ENCODE measurements at regions not wholly inside any gene's neighbourhood (a gene's known extent, or its start where the extent isn't known, plus 50 kb on each side); places are given as distances from the start of the nearest gene placed in this dataset.

- no peak for DNase-seq (ENCODE audit: low spot score)
- TF ChIP-seq, protein P1, sequence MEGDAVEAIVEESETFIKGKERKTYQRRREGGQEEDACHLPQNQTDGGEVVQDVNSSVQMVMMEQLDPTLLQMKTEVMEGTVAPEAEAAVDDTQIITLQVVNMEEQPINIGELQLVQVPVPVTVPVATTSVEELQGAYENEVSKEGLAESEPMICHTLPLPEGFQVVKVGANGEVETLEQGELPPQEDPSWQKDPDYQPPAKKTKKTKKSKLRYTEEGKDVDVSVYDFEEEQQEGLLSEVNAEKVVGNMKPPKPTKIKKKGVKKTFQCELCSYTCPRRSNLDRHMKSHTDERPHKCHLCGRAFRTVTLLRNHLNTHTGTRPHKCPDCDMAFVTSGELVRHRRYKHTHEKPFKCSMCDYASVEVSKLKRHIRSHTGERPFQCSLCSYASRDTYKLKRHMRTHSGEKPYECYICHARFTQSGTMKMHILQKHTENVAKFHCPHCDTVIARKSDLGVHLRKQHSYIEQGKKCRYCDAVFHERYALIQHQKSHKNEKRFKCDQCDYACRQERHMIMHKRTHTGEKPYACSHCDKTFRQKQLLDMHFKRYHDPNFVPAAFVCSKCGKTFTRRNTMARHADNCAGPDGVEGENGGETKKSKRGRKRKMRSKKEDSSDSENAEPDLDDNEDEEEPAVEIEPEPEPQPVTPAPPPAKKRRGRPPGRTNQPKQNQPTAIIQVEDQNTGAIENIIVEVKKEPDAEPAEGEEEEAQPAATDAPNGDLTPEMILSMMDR (IDR thresholded peaks at IDR 0.05; ENCODE audit: borderline replicate concordance, control extremely low read depth, extremely low read depth, insufficient read depth, missing control alignments) = no peak
- in situ Hi-C loops (cut with MboI; ENCODE audit: low sequenced_read_pairs, unreplicated experiment) = no loop called here
These were observed 53.4 kb upstream of the PRKACB start for GRCh38 chr1:84090447-84091245.

DNA sequence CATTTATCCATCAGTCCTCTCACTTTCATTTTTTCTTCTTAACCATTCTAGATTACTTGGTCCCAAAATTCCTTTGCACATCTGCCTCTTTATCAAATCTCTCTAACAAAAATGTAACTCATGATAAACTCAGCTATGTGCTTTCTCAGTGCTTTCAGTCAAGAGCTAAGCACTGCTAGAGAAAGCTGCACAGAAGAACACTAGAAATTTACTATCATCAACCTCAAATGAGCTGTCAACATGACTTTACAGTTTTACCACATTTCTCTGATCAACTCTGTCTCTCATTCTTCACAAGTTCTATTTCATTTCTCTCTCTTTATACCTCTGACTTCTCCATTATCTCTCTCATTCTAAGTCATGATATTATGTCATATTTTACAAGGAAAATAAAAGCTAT, 54.2 kb upstream of the PRKACB start:
- in situ Hi-C loops (cut with MboI; ENCODE audit: low sequenced_read_pairs, unreplicated experiment) = no loop called here
- TF ChIP-seq, protein P1 (IDR thresholded peaks at IDR 0.05; ENCODE audit: borderline replicate concordance, control extremely low read depth, extremely low read depth, insufficient read depth, missing control alignments) = no peak
- no peak for DNase-seq (ENCODE audit: low spot score)

DNA sequence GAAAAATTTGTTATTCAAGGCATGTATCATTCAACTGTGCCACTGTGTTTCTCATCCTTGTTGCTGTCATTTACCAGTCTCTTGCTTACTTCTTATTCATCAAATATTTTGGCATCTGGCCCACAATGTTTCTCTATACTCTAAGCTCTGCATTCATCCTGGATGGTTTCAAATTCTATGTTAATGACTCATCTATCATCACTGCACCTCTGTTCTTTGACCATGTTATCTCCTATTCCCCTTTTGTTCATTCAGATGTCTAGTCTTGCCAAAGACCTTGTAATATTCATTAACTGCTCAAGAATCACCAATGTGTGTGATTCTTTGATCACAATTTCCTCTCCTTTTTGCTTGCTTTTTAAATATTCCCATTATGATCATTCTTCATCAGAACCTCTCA, 54.6 kb upstream of the PRKACB start:
- in situ Hi-C loops (cut with MboI; ENCODE audit: low sequenced_read_pairs, unreplicated experiment) = no loop called here
- no peak for DNase-seq (ENCODE audit: low spot score)
- TF ChIP-seq, protein P1 (IDR thresholded peaks at IDR 0.05; ENCODE audit: borderline replicate concordance, control extremely low read depth, extremely low read depth, insufficient read depth, missing control alignments) = no peak

DNA sequence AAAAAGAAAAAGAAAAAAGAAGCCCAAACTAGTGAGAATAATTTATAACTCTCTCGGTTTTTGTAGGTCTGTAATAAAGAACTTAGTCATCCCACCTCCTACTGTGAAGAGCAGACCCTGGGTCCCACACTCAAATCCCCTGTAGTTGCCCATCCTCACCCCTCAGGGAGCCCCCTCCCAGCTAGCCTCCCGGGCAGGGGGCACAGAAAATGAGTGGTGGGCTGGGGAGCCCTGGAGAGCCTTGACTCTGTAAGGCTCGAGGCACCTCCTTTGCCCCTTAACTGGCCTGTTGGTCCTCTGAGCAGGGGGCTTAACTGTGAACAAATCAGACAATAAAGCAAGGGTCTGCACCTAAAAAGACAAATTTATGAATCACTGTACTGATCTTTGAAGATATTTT, 57.5 kb upstream of the PRKACB start:
- TF ChIP-seq, protein P1 (IDR thresholded peaks at IDR 0.05; ENCODE audit: borderline replicate concordance, control extremely low read depth, extremely low read depth, insufficient read depth, missing control alignments) = no peak
- DNase-seq (ENCODE audit: low spot score) = no peak
- in situ Hi-C loops (cut with MboI; ENCODE audit: low sequenced_read_pairs, unreplicated experiment) = no loop called here

DNA sequence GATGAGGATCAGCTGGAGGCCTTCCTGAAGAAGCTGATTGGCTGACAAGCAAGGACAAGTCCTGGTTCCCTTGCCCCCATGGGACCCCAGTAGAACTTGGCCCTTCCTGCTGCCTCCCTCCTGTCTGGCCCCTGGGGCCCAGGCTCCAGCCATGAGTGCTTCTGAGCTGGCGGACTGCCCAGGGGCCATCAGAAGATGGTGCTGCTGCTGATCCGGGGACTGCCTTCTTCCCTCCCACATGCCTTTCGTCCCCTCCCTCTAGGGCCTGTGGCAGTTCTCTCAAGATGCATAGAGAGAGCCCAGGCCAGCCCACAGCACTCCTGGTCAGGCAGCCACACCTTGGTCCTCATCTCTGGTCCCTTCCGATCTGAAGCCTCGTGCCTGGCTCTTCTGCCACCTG, 57.9 kb upstream of the PRKACB start:
- no peak for DNase-seq (ENCODE audit: low spot score)
- in situ Hi-C loops (cut with MboI; ENCODE audit: low sequenced_read_pairs, unreplicated experiment) = no loop called here
- TF ChIP-seq, protein P1 (IDR thresholded peaks at IDR 0.05; ENCODE audit: borderline replicate concordance, control extremely low read depth, extremely low read depth, insufficient read depth, missing control alignments) = no peak

DNA sequence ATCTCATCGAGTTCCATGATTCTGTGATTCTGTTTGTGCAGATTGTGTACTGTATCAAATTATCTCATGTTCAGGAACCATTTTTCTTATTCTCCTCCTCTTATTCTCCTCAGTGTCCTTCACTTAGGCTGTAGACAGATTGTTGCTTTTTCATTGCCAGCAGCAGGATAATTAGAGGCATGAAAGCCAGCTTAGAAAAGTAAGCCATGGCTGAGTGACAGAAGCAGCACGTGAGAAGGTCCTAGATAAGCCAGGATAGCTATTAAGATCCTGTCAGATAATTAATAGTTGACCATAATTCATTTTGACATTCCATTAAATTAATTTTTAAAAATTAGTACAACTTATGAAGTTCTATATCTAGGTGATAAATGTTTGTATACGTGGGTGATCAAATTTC, 60.8 kb upstream of the PRKACB start:
- TF ChIP-seq, protein P1 (IDR thresholded peaks at IDR 0.05; ENCODE audit: borderline replicate concordance, control extremely low read depth, extremely low read depth, insufficient read depth, missing control alignments) = no peak
- in situ Hi-C loops (cut with MboI; ENCODE audit: low sequenced_read_pairs, unreplicated experiment) = no loop called here
- DNase-seq (ENCODE audit: low spot score) = no peak
